ENCODE measurements at regions not wholly inside any gene's neighbourhood (a gene's known extent, or its start where the extent isn't known, plus 50 kb on each side); places are given as distances from the start of the nearest gene placed in this dataset.
"Not testable (repeated sequence)": the region's sequence is repeated elsewhere in the genome, so short reads cannot be mapped to it uniquely, and the experiment has no call there.

- no peak for DNase-seq
Observed at GRCh38 chr16:35102780-35103403, 1643.5 kb downstream of the TP53TG3F start.

- not testable (repeated sequence) for DNase-seq
Observed at GRCh38 chr16:35111772-35112171, 1652.4 kb downstream of the TP53TG3F start.

GRCh38 chr16:35131429-35131828, 1672.0 kb downstream of the TP53TG3F start:
- DNase-seq = no peak

- DNase-seq = no peak
Observed at GRCh38 chr16:35134471-35134870, 1675.1 kb downstream of the TP53TG3F start.

- DNase-seq = no peak
Observed at GRCh38 chr16:35140293-35140986, 1681.0 kb downstream of the TP53TG3F start.

GRCh38 chr16:35141303-35141702, 1681.9 kb downstream of the TP53TG3F start:
- no peak for DNase-seq

GRCh38 chr16:35142147-35142808, 1682.9 kb downstream of the TP53TG3F start:
- no peak for DNase-seq

GRCh38 chr16:35142809-35143192, 1683.4 kb downstream of the TP53TG3F start:
- DNase-seq = no peak

- no peak for DNase-seq
Observed at GRCh38 chr16:35144212-35144932, 1685.0 kb downstream of the TP53TG3F start.

- no peak for DNase-seq
Observed at GRCh38 chr16:35146031-35146710, 1686.8 kb downstream of the TP53TG3F start.

- DNase-seq = no peak
Observed at GRCh38 chr16:35146723-35147458, 1687.5 kb downstream of the TP53TG3F start.

GRCh38 chr16:35147556-35148504, 1688.4 kb downstream of the TP53TG3F start:
- no peak for DNase-seq

- DNase-seq = no peak
Observed at GRCh38 chr16:35148748-35149147, 1689.3 kb downstream of the TP53TG3F start.

GRCh38 chr16:35149550-35149949, 1690.1 kb downstream of the TP53TG3F start:
- DNase-seq = no peak

GRCh38 chr16:35150805-35151312, 1691.4 kb downstream of the TP53TG3F start:
- DNase-seq = no peak

- DNase-seq = no peak
Observed at GRCh38 chr16:35152067-35152627, 1692.7 kb downstream of the TP53TG3F start.

- no peak for DNase-seq
Observed at GRCh38 chr16:35154627-35155026, 1695.2 kb downstream of the TP53TG3F start.

GRCh38 chr16:35157549-35157948, 1698.1 kb downstream of the TP53TG3F start:
- DNase-seq = not testable (repeated sequence)

- DNase-seq = not testable (repeated sequence)
Observed at GRCh38 chr16:35169324-35169723, 1709.9 kb downstream of the TP53TG3F start.

GRCh38 chr16:35170061-35170460, 1710.6 kb downstream of the TP53TG3F start:
- DNase-seq = not testable (repeated sequence)
